GM12878 (cell line): ENCODE measurements at regions not wholly inside any gene's neighbourhood (a gene's known extent, or its start where the extent isn't known, plus 50 kb on each side); places are given as distances from the start of the nearest gene placed in this dataset.

Experiments used
- ATAC-seq: fragments of 200-7000 bp; cut with Tn5 transposase; 3 replicates; pipeline ENCODE4 v1.9.1; 2020; ENCODE audit warnings: mild to moderate bottlenecking, moderate library complexity
- BruUV-seq: library from RNA; stranded (reverse); fragments of 400-500 nt; replicated peaks from 2 replicates; lab custom pipeline; 2021; lab: Mats Ljungman, UMichigan
- CTCF ChIA-PET: fragments of 300-600 bp; sonication (Branson Sonifier 250); formaldehyde crosslinking; extraction: SDS; loops from one replicate; lab custom pipeline; 2021; ENCODE audit warnings: inconsistent platforms; lab: Yijun Ruan, JAX
- POLR2A ChIA-PET: fragments of 350-600 bp; formaldehyde crosslinking; extraction: SDS; loops from one replicate; lab custom pipeline; 2021; ENCODE audit warnings: inconsistent platforms; lab: Charles Lee
- RAD21 ChIA-PET: fragments of 300-600 bp; sonication (Branson Sonifier 250); formaldehyde crosslinking; loops from one replicate; lab custom pipeline; 2023; ENCODE audit warnings: antibody characterized with exemption; ENCODE audit not compliant: unreplicated experiment; lab: Charles Lee
- SMC1A ChIA-PET: fragments of 300-600 bp; sonication (Branson Sonifier 250); formaldehyde crosslinking; loops from one replicate; lab custom pipeline; 2023; ENCODE audit not compliant: unreplicated experiment, uncharacterized antibody; lab: Charles Lee
- DNase-seq: peaks from one replicate; pipeline ENCODE4 v3.0.0-alpha.2; 2011; ENCODE audit warnings: low read depth, low spot score
- FAIRE-seq: peaks from 3 replicates; lab custom pipeline; 2011; peaks lifted over from hg19 to GRCh38; lab: Jason Lieb, UNC
- H2AFZ ChIP-seq: 2 replicates; pipeline ENCODE4 v1.6.0; 2011; ENCODE audit warnings: low read depth, low read length, control low read depth; ENCODE audit not compliant: control insufficient read depth
- H3K27ac ChIP-seq: 2 replicates; pipeline ENCODE4 v1.5.1; 2011; ENCODE audit warnings: control low read depth; ENCODE audit not compliant: control insufficient read depth, insufficient read depth
- H3K27me3 ChIP-seq, 2 experiments: replicated peaks in 1 of 2; 2 replicates each; pipeline versions ENCODE4 v1.6.0 to v1.6.1; 2011; ENCODE audit warnings: low read length in 1 of 2; ENCODE audit not compliant: control insufficient read depth in 2 of 2, insufficient read depth in 2 of 2
- H3K36me3 ChIP-seq, 2 experiments: 2 replicates each; pipeline ENCODE4 v1.5.1; 2011; ENCODE audit warnings: low read length in 1 of 2; ENCODE audit not compliant: control insufficient read depth in 2 of 2, insufficient read depth in 2 of 2
- H3K4me1 ChIP-seq: 2 replicates; pipeline ENCODE4 v1.6.1; 2011; ENCODE audit warnings: mild to moderate bottlenecking, low read length, moderate library complexity, mixed read lengths; ENCODE audit not compliant: control insufficient read depth, insufficient read depth
- H3K4me2 ChIP-seq: 2 replicates; pipeline ENCODE4 v1.6.0; 2011; ENCODE audit warnings: control low read depth; ENCODE audit not compliant: control insufficient read depth, insufficient read depth
- H3K4me3 ChIP-seq: fragments of 200-600 bp; sonication (generic); 2 replicates; pipeline ENCODE4 v1.5.1; 2016
- H3K79me2 ChIP-seq: 2 replicates; pipeline ENCODE4 v1.6.0; 2011; ENCODE audit warnings: low read length; ENCODE audit not compliant: control insufficient read depth, insufficient read depth
- H3K9ac ChIP-seq: 2 replicates; pipeline ENCODE4 v1.8.0; 2011; ENCODE audit warnings: low read length, control low read depth, mixed read lengths; ENCODE audit not compliant: control insufficient read depth, insufficient read depth
- H3K9me3 ChIP-seq: replicated peaks from 3 replicates; pipeline ENCODE4 v1.5.1; 2011; ENCODE audit warnings: mild to moderate bottlenecking, low read length; ENCODE audit not compliant: control insufficient read depth, insufficient read depth
- H4K20me1 ChIP-seq: 2 replicates; pipeline ENCODE4 v1.6.0; 2011; ENCODE audit not compliant: control insufficient read depth, insufficient read depth
- BRCA1 ChIP-seq: IDR thresholded peaks from 2 replicates; pipeline ENCODE4 v1.6.1; 2011; ENCODE audit warnings: low read depth, low read length, improper control_type of control experiment
- CHD1 ChIP-seq: IDR thresholded peaks from 2 replicates; pipeline ENCODE4 v1.6.1; 2012; ENCODE audit warnings: low read depth, low read length, improper control_type of control experiment
- CREB1 ChIP-seq: IDR thresholded peaks from 2 replicates; pipeline ENCODE4 v1.6.1; 2012; ENCODE audit warnings: low read depth, mild to moderate bottlenecking, inconsistent platforms
- CREM ChIP-seq: IDR thresholded peaks from 2 replicates; pipeline ENCODE4 v1.6.1; 2014; ENCODE audit warnings: antibody characterized with exemption, low read depth
- EP300 ChIP-seq, 2 experiments: fragments of 150-350 bp in 1 of 2; IDR thresholded peaks; 2 replicates each; pipeline ENCODE4 v1.6.1; 2011 to 2012; ENCODE audit warnings: low read depth in 2 of 2, low read length in 2 of 2, borderline replicate concordance in 1 of 2, improper control_type of control experiment in 1 of 2, inconsistent platforms in 1 of 2; ENCODE audit not compliant: control insufficient read depth in 1 of 2
- HDAC6 ChIP-seq: fragments of 200-600 bp; sonication (generic); IDR thresholded peaks from one replicate; pipeline ENCODE4 v1.8.0; 2017; ENCODE audit warnings: antibody characterized with exemption; ENCODE audit not compliant: unreplicated experiment
- NFXL1 ChIP-seq: fragments of 450-650 bp; IDR thresholded peaks from 2 replicates; pipeline ENCODE4 v1.6.1; 2017; ENCODE audit warnings: antibody characterized with exemption, mild to moderate bottlenecking, borderline replicate concordance
- PML ChIP-seq: IDR thresholded peaks from 2 replicates; pipeline ENCODE4 v1.6.1; 2012; ENCODE audit warnings: low read length, inconsistent platforms
- POLR2AphosphoS2 ChIP-seq: IDR thresholded peaks from 2 replicates; pipeline ENCODE4 v1.6.1; 2011; ENCODE audit warnings: low read depth, mild to moderate bottlenecking, low read length, improper control_type of control experiment, moderate library complexity
- RB1 ChIP-seq: fragments of 450-650 bp; formaldehyde crosslinking; IDR thresholded peaks from 2 replicates; pipeline ENCODE4 v1.6.1; 2017; ENCODE audit warnings: mild to moderate bottlenecking, borderline replicate concordance
- RCOR1 ChIP-seq: conservative IDR thresholded peaks from 2 replicates; pipeline ENCODE4 v1.6.1; 2012; ENCODE audit warnings: low read depth, low read length, improper control_type of control experiment
- RUNX3 ChIP-seq: IDR thresholded peaks from 2 replicates; pipeline ENCODE4 v1.6.1; 2012; ENCODE audit warnings: low read length, inconsistent platforms
- STAT1 ChIP-seq: fragments of 450-650 bp; conservative IDR thresholded peaks from 2 replicates; pipeline ENCODE4 v1.6.1; 2014; ENCODE audit warnings: antibody characterized with exemption, mild to moderate bottlenecking
- YBX1 ChIP-seq: fragments of 450-650 bp; IDR thresholded peaks from 2 replicates; pipeline ENCODE4 v1.6.1; 2016; ENCODE audit warnings: antibody characterized with exemption
- WGBS: methylation state at CpG from one replicate; pipeline ENCODE4 v1.1.6; 2016; ENCODE audit warnings: low lambda C conversion rate; ENCODE audit not compliant: insufficient replicate concordance, insufficient coverage; ENCODE audit errors: missing lambda C conversion rate; 5-methylcytosine and 5-hydroxymethylcytosine counted together
- in situ Hi-C: fragments of 300-500 bp; cut with MboI; formaldehyde crosslinking; loops from 9 replicates; pipeline ENCODE4 v1.14.3; 2018; ENCODE audit warnings: mixed read lengths
- intact Hi-C: fragments of 100-400 bp; cut with micrococcal nuclease; formaldehyde crosslinking; loops from one replicate; pipeline ENCODE4 v1.14.2; 2022; ENCODE audit not compliant: unreplicated experiment
- TF ChIP-seq, protein P1 (sequence below): fragments of 450-650 bp; IDR thresholded peaks from 2 replicates; pipeline ENCODE4 v1.6.1; 2017; ENCODE audit warnings: mild to moderate bottlenecking
- TF ChIP-seq, protein P2 (sequence below): IDR thresholded peaks from 2 replicates; pipeline ENCODE4 v1.6.1; 2011; ENCODE audit warnings: low read depth, mild to moderate bottlenecking, low read length, moderate library complexity, borderline replicate concordance; ENCODE audit errors: extremely low read depth

DNA sequence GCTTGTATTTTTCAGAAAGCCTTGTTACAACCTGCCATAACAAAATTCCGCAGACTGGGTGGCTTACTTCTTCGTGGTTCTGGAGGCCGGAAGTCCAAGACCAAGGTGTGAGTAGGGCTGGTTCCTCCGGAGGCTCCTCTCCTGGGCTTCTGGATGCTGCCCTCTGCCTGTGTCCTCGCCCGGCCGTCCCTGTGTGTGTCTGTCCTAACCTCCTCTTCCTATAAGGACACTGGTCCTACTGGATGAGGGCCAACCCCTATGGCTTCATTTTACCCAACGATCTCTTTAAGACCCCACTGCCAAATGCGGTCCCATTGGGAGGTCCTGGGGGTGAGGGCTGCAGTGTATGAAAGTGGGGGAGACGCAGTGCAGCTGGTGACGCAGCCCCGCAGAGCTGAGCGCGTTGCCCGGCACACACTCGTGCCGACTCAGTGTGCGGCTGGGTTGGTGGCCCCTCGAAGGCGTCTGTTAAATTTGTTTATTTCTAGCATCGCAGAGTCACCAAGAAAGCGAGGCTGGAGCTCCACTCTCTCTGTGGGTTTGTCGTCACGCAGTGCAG lies 116.7 kb downstream of the SOX1 start:
- Histone ChIP-seq H3K9me3 (no peaks in the 10 kb centered on the region; the same call in 2 of the 3 replicates), H4K20me1 (no peaks in the 10 kb centered on the region), H3K4me3 (no peak overlapping the region), H3K4me2 (no peak overlapping the region), H3K4me1 (no peaks in the 10 kb centered on the region), H3K27ac (no peak overlapping the region), H3K79me2 (no peaks in the 10 kb centered on the region), H3K9ac (no peak overlapping the region), H3K36me3 (no peaks in the 10 kb centered on the region), H2AFZ (no peak overlapping the region), H3K27me3 (no peaks in the 10 kb centered on the region)
- POLR2A ChIA-PET: no interaction called here
- in situ Hi-C loops (no loop called here), intact Hi-C loops (no loop called here)
- RAD21 ChIA-PET: no interaction called here
- no peak for TF ChIP-seq POLR2AphosphoS2
- TF ChIP-seq YBX1: no peak
- TF ChIP-seq RUNX3: no peak
- no peak for TF ChIP-seq NFXL1
- no peak for TF ChIP-seq HDAC6
- TF ChIP-seq CREM: no peak
- TF ChIP-seq, protein P1, sequence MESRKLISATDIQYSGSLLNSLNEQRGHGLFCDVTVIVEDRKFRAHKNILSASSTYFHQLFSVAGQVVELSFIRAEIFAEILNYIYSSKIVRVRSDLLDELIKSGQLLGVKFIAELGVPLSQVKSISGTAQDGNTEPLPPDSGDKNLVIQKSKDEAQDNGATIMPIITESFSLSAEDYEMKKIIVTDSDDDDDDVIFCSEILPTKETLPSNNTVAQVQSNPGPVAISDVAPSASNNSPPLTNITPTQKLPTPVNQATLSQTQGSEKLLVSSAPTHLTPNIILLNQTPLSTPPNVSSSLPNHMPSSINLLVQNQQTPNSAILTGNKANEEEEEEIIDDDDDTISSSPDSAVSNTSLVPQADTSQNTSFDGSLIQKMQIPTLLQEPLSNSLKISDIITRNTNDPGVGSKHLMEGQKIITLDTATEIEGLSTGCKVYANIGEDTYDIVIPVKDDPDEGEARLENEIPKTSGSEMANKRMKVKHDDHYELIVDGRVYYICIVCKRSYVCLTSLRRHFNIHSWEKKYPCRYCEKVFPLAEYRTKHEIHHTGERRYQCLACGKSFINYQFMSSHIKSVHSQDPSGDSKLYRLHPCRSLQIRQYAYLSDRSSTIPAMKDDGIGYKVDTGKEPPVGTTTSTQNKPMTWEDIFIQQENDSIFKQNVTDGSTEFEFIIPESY: no peak
- TF ChIP-seq STAT1: no peak
- TF ChIP-seq RCOR1: no peak
- TF ChIP-seq EP300 (IDR thresholded peaks at IDR 0.05; ENCODE audit: borderline replicate concordance in 1 of 2, control insufficient read depth in 1 of 2, low read depth in 2 of 2, low read length in 2 of 2): no peak
- TF ChIP-seq RB1: no peak
- no peak for TF ChIP-seq CHD1
- no peak for TF ChIP-seq CREB1
- no peak for TF ChIP-seq PML
- TF ChIP-seq, protein P2, sequence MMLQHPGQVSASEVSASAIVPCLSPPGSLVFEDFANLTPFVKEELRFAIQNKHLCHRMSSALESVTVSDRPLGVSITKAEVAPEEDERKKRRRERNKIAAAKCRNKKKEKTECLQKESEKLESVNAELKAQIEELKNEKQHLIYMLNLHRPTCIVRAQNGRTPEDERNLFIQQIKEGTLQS: no peak
- TF ChIP-seq BRCA1: no peak
- DNase-seq: no peak
- WGBS: 73% methylated on average over 24 of the region's 24 CpGs
- CTCF ChIA-PET: no interaction called here
- no TSS peak for BruUV-seq
- ATAC-seq: no peak
- SMC1A ChIA-PET: no interaction called here
- FAIRE-seq: no peak
